C4-2B (cell line): ENCODE measurements at regions not wholly inside any gene's neighbourhood (a gene's known extent, or its start where the extent isn't known, plus 50 kb on each side); places are given as distances from the start of the nearest gene placed in this dataset.

Experiments
- CTCF ChIP-seq: fragments of 450-650 bp; conservative IDR thresholded peaks from 2 replicates; pipeline ENCODE4 v1.5.1; 2017; ENCODE audit warnings: mild to moderate bottlenecking
- ZFX ChIP-seq: fragments of 450-650 bp; IDR thresholded peaks from 2 replicates; pipeline ENCODE4 v1.6.1; 2017

GRCh38 chr10:62459500-62459899, 85.3 kb downstream of the ZNF365 start:
- TF ChIP-seq CTCF (no peak), ZFX (no peak)
